ENCODE measurements at regions not wholly inside any gene's neighbourhood (a gene's known extent, or its start where the extent isn't known, plus 50 kb on each side); places are given as distances from the start of the nearest gene placed in this dataset.

DNA sequence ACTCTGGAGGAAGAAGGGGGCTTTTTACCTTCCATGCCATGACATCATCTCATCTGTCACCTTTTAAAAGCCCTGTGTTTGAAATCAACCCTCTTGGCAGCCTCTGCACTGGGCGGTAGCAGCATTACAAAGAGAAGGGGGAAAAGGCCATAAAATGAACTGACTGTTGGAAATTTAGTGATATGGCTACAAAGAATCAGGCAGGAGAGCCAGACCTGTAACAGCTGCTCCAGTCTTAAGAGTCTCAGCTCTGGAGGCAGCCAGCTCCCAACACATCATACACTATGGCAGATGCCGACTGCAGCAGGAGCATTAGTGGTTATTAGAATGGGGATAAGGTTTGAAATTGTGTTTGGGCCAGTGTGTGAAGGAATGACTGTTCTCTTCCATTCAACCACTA lies 257.5 kb downstream of the DMAC1 start:
- WGBS, 4 donors: 91 to 94% (median 93%) methylated on average over 2 of the region's 2 CpGs
- TF ChIP-seq CTCF (IDR thresholded peaks at IDR 0.05) (no peak), POLR2A (IDR thresholded peaks at IDR 0.05) (no peak)

DNA sequence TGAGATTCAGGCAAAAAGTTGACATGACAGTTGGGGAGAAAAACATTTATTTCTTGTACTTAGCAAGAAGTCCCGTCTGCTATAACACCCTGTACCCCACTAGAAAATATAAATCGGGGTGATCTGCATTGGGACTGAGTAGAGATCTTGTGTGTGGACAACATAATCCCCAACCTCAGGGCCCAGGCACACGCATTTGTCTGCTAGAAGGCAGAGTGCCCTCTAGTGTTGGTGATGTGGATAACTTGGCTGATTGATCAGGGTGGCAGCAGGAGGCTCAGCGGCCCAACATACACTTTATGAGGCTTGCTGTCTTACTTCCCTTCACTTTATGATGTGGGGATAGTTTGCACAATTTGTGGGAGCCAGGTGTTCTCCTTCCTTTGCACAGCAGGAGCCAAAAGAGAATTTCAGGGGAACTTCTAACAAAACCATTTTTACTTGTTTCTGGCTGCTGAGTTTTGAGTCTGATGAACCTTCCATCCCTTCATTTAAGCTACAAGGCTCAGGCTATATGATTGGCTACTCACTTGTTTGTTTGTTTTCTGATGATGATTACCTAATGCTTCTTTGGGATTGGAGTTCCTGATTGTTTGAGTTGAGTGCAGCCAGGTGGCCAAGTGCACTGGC lies 263.2 kb downstream of the DMAC1 start:
- peak in 4 of 5 donors; percentile 42 to 59 (median 44) for DNase-seq
- intact Hi-C loops (cut with DNase I): loop anchor here (2.0 to 10.0 kb wide), 9 partner anchors 134 to 632 kb away; no protein-coding TSS in a partner anchor

More for the DNA sequence above, 257.5 kb downstream of the DMAC1 start:
- ATAC-seq: no peak
- intact Hi-C loops (cut with DNase I): loop anchor here in 1 of 10 donors (10.0 kb wide), 1 partner anchor 63 kb away; no protein-coding TSS in a partner anchor
- no peaks in the 10 kb centered on the region for H3K4me1 ChIP-seq
- no peaks in the 10 kb centered on the region for H3K36me3 ChIP-seq
- DNase-seq: no peak
- no peak overlapping the region for H3K4me3 ChIP-seq
- H3K27me3 ChIP-seq: peaks cover 0 to 5% (median 0%) of the 10 kb centered on the region in 9 donors
- no peaks in the 10 kb centered on the region for H3K9me3 ChIP-seq
- H3K27ac ChIP-seq: no peak overlapping the region

DNA sequence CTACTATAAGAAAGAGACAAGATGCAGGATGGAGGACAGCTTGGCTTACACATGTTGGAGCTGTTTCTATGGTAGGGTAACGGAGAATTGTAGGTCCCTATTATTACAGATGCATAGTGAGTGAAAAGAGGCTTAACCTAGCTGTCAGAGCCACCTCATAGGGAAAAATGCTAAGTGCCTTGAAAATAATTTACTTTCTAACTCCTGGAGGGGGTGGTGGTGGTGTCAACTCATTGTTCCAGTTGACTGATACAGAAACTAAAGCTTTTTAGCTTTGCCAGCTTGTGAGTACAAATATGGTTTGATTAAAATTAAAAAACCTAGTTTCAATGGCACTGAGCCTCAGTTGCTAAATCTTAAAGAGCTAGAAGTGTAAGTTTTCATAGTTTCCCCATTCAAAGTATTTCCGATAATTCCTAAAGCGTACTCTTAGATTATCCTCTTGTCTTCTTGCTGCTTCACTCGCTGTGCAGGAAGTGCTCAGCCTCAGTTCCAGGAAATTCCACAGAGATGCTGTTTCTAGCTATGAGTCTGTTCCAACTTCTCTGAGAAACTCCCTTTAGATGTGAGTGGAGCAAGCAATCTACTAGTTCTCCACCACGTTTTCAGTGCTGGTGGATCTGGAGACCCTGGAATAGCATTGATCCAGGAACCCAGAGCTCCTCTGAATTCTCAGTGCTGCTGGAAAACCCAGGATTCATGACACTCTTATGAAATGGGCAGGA lies 265.2 kb downstream of the DMAC1 start:
- ATAC-seq: peak in 2 of 4 donors; percentile 42 to 49
- Histone ChIP-seq H3K27me3 (no peaks in the 10 kb centered on the region), H3K27ac (no peak overlapping the region), H3K36me3 (no peaks in the 10 kb centered on the region), H3K9me3 (no peaks in the 10 kb centered on the region), H3K4me1 (peaks cover 0 to 4% (median 0%) of the 10 kb centered on the region in 12 donors), H3K4me3 (no peak overlapping the region)
- WGBS, 4 donors: 51 to 62% (median 58%) methylated on average over 5 of the region's 5 CpGs
- intact Hi-C loops (cut with DNase I): loop anchor here (2.0 to 10.0 kb wide), 7 partner anchors 132 to 630 kb away; no protein-coding TSS in a partner anchor
- TF ChIP-seq CTCF (IDR thresholded peaks at IDR 0.05) (no peak), POLR2A (IDR thresholded peaks at IDR 0.05) (no peak)
- DNase-seq: no peak

More for the DNA sequence above, 263.2 kb downstream of the DMAC1 start:
- no peaks in the 10 kb centered on the region for H3K27me3 ChIP-seq
- peak in 3 of 4 donors; percentile 67 to 77 (median 72) for ATAC-seq
- no peak overlapping the region for H3K27ac ChIP-seq
- H3K4me3 ChIP-seq: no peak overlapping the region
- H3K4me1 ChIP-seq: peaks cover 0 to 4% (median 0%) of the 10 kb centered on the region in 12 donors
- no peaks in the 10 kb centered on the region for H3K36me3 ChIP-seq
- 39 to 50% (median 46%) methylated on average over 4 of the region's 4 CpGs for WGBS, 4 donors
- TF ChIP-seq CTCF (IDR thresholded peaks at IDR 0.05) (peak; percentile 55 to 75 (median 66)), POLR2A (IDR thresholded peaks at IDR 0.05) (no peak)
- no peaks in the 10 kb centered on the region for H3K9me3 ChIP-seq

Data from heart left ventricle (tissue), 16 donors.